HS-5 (cell line): ENCODE measurements at regions not wholly inside any gene's neighbourhood (a gene's known extent, or its start where the extent isn't known, plus 50 kb on each side); places are given as distances from the start of the nearest gene placed in this dataset.
"Not testable (repeated sequence)": the region's sequence is repeated elsewhere in the genome, so short reads cannot be mapped to it uniquely, and the experiment has no call there.

Experiments
- DNase-seq: peaks from one replicate; pipeline ENCODE4 v3.0.0-alpha.2; 2012; ENCODE audit warnings: low read depth

- DNase-seq, result no peak
Observed at GRCh38 chr13:73167028-73167820, 108.4 kb downstream of the KLF5 start.

GRCh38 chr13:73166204-73166603, 107.4 kb downstream of the KLF5 start:
- no peak for DNase-seq

GRCh38 chr13:73162912-73163911, 104.4 kb downstream of the KLF5 start:
- no peak for DNase-seq

GRCh38 chr13:73160371-73161031, 101.7 kb downstream of the KLF5 start:
- DNase-seq, result not testable (repeated sequence)

GRCh38 chr13:73158851-73159250, 100.0 kb downstream of the KLF5 start:
- peak; percentile 28 for DNase-seq

- no peak for DNase-seq
Observed at GRCh38 chr13:73157031-73157430, 98.2 kb downstream of the KLF5 start.

- no peak for DNase-seq
Observed at GRCh38 chr13:73146707-73147106, 87.9 kb downstream of the KLF5 start.

- no peak for DNase-seq
Observed at GRCh38 chr13:73142071-73142470, 83.3 kb downstream of the KLF5 start.

- no peak for DNase-seq
Observed at GRCh38 chr13:73141292-73141771, 82.5 kb downstream of the KLF5 start.

- no peak for DNase-seq
Observed at GRCh38 chr13:73140801-73141200, 82.0 kb downstream of the KLF5 start.

GRCh38 chr13:73138638-73139491, 80.1 kb downstream of the KLF5 start:
- DNase-seq, result no peak

- DNase-seq, result peak; percentile 18
Observed at GRCh38 chr13:73138276-73138637, 79.5 kb downstream of the KLF5 start.

GRCh38 chr13:73136776-73137175, 78.0 kb downstream of the KLF5 start:
- DNase-seq, result no peak

GRCh38 chr13:73133531-73133930, 74.7 kb downstream of the KLF5 start:
- DNase-seq, result no peak

GRCh38 chr13:73131247-73131646, 72.4 kb downstream of the KLF5 start:
- no peak for DNase-seq

GRCh38 chr13:73129023-73129422, 70.2 kb downstream of the KLF5 start:
- no peak for DNase-seq
